ENCODE measurements at regions not wholly inside any gene's neighbourhood (a gene's known extent, or its start where the extent isn't known, plus 50 kb on each side); places are given as distances from the start of the nearest gene placed in this dataset.

GRCh38 chr6:109239160-109239559, 143.1 kb downstream of the CD164 start:
- no peak overlapping the region for H3K9ac ChIP-seq (replicated peaks in 1 of 4; ENCODE audit: extremely low read depth in 1 of 4, low read depth in 3 of 4, low read length in 3 of 4)
- H3K27ac ChIP-seq (ENCODE audit: low read depth, low read length), result no peak overlapping the region
- no peaks in the 10 kb centered on the region for H3K36me3 ChIP-seq (ENCODE audit: control insufficient read depth in 2 of 4, insufficient read depth in 4 of 4, low read length in 3 of 4)
- DNase-seq (ENCODE audit: low read depth in 1 of 2, low spot score in 2 of 2) (no peak), FAIRE-seq (no peak)
- no peak overlapping the region for H3K18ac ChIP-seq (ENCODE audit: extremely low read depth, low read length)
- no peak overlapping the region for H3K14ac ChIP-seq (ENCODE audit: insufficient read length)
- no peaks in the 10 kb centered on the region for H4K20me1 ChIP-seq (replicated peaks in 1 of 2; ENCODE audit: control insufficient read depth in 1 of 2, insufficient read depth in 2 of 2, low read length in 2 of 2)
- no peak overlapping the region for H4K91ac ChIP-seq (replicated peaks; ENCODE audit: insufficient read length, low read length)
- H3K79me1 ChIP-seq (ENCODE audit: low read depth, low read length), result no peaks in the 10 kb centered on the region
- no peak overlapping the region for H3K4me3 ChIP-seq (ENCODE audit: extremely low read depth in 1 of 4, insufficient read depth in 2 of 4, low read depth in 3 of 4, low read length in 4 of 4)
- H3K9me3 ChIP-seq (ENCODE audit: insufficient read depth in 2 of 2, low read depth in 1 of 2, low read length in 1 of 2), result no peaks in the 10 kb centered on the region
- no peaks in the 10 kb centered on the region for H3K27me3 ChIP-seq (replicated peaks in 1 of 4; ENCODE audit: control insufficient read depth in 3 of 4, extremely low read depth in 1 of 4, insufficient read depth in 3 of 4, low read length in 3 of 4)
- no peaks in the 10 kb centered on the region for H3K23me2 ChIP-seq (ENCODE audit: low read depth, low read length)
- no peak overlapping the region for H2BK15ac ChIP-seq (ENCODE audit: low read length)
- no peak overlapping the region for H4K8ac ChIP-seq (ENCODE audit: extremely low read depth, insufficient read depth, low read length)
- H2AK5ac ChIP-seq (ENCODE audit: low read depth, low read length), result no peak overlapping the region
- H3K23ac ChIP-seq (ENCODE audit: insufficient read length), result no peak overlapping the region
- ChIA-PET CTCF (ENCODE audit: partially characterized antibody) (interaction anchor here (0.9 to 1.5 kb wide), 3 partner anchors 20 to 56 kb away, joined by 3 to 6 read pairs (median 3); no protein-coding TSS in a partner anchor), POLR2A (ENCODE audit: partially characterized antibody) (no interaction called here)
- no peaks in the 10 kb centered on the region for H3K79me2 ChIP-seq (ENCODE audit: control insufficient read depth in 1 of 2, insufficient read depth in 2 of 2, low read length in 2 of 2)
- no peak overlapping the region for H3K4ac ChIP-seq (replicated peaks; ENCODE audit: insufficient read length, low read depth, low read length)
- no peak overlapping the region for H2BK120ac ChIP-seq (replicated peaks; ENCODE audit: low read depth, low read length)
- H3K4me1 ChIP-seq (replicated peaks in 1 of 4; ENCODE audit: control insufficient read depth in 3 of 4, insufficient read depth in 4 of 4, low read length in 3 of 4), result no peaks in the 10 kb centered on the region; a peak in 3 of 7 replicates
- H2BK20ac ChIP-seq (ENCODE audit: low read length), result no peak overlapping the region
- no peak overlapping the region for H3K4me2 ChIP-seq (ENCODE audit: insufficient read depth in 1 of 2, low read depth in 2 of 2, low read length in 2 of 2)
- H3K56ac ChIP-seq (replicated peaks; ENCODE audit: insufficient read length, low read depth, low read length), result no peak overlapping the region
- H2BK12ac ChIP-seq (ENCODE audit: low read depth, low read length), result no peak overlapping the region
- TF ChIP-seq TAF1 (IDR thresholded peaks at IDR 0.05; ENCODE audit: low read depth, low read length), result no peak
- no peak for TF ChIP-seq CREB1 (IDR thresholded peaks at IDR 0.05)
- no peak for TF ChIP-seq MAX (IDR thresholded peaks at IDR 0.05)
- TF ChIP-seq E2F6 (IDR thresholded peaks at IDR 0.05), result no peak
- 89% methylated on average over 2 of the region's 2 CpGs; no CpG with 5 or more reads in 1 of the 2 experiments for WGBS, 2 experiments (ENCODE audit: extremely low coverage in 1 of 2, insufficient coverage in 1 of 2, insufficient read length in 1 of 2, insufficient replicate concordance in 2 of 2, low coverage in 1 of 2, low lambda C conversion rate in 2 of 2, missing lambda C conversion rate in 1 of 2)
- no peak overlapping the region for H2BK5ac ChIP-seq (ENCODE audit: low read depth, low read length)
- no peak overlapping the region; the same call in 1 of the 2 replicates for H2AFZ ChIP-seq (ENCODE audit: low read length)
- no peak overlapping the region for H4K5ac ChIP-seq (ENCODE audit: insufficient read length, low read depth, low read length)
